Keratinocyte (primary cell): ENCODE measurements at regions not wholly inside any gene's neighbourhood (a gene's known extent, or its start where the extent isn't known, plus 50 kb on each side); places are given as distances from the start of the nearest gene placed in this dataset.

Experiments used
- CTCF ChIP-seq, 3 experiments: IDR thresholded peaks in 1 of 3; conservative IDR thresholded peaks in 1 of 3; optimal IDR thresholded peaks in 1 of 3; 2 replicates in 2 of 3; 3 replicates in 1 of 3; pipeline versions ENCODE3 to v1.5.1; 2011; ENCODE audit warnings: low read length in 3 of 3, mild to moderate bottlenecking in 3 of 3, moderate library complexity in 2 of 3, control low read depth in 1 of 3, inconsistent platforms in 1 of 3; ENCODE audit not compliant: insufficient read depth in 2 of 3; ENCODE audit errors: extremely low read depth in 1 of 3
- EZH2 ChIP-seq: IDR thresholded peaks from one replicate; pipeline ENCODE4 v1.6.1; 2012; ENCODE audit warnings: inconsistent platforms, mild to moderate bottlenecking, low read length, moderate library complexity

GRCh38 chr1:244963231-244963826, 99.0 kb upstream of the HNRNPU start:
- TF ChIP-seq CTCF (optimal IDR thresholded peaks at IDR 0.05 in 1 of 3, IDR thresholded peaks at IDR 0.05 in 1 of 3, conservative IDR thresholded peaks at IDR 0.05 in 1 of 3; ENCODE audit: extremely low read depth in 1 of 3, insufficient read depth in 2 of 3, low read length in 3 of 3) (no peak), EZH2 (no peak)
